DMS53 (cell line): ENCODE measurements at regions not wholly inside any gene's neighbourhood (a gene's known extent, or its start where the extent isn't known, plus 50 kb on each side); places are given as distances from the start of the nearest gene placed in this dataset.

Experiments used
- DNase-seq: peaks from one replicate; lab custom pipeline; 2025; lab: John Stamatoyannopoulos, UW

GRCh38 chr12:89959179-89959578 is 250.5 kb upstream of the ATP2B1 start:
- no peak for DNase-seq

GRCh38 chr12:89954259-89954658 is 245.6 kb upstream of the ATP2B1 start:
- DNase-seq, result no peak

GRCh38 chr12:89951694-89952060 is 243.0 kb upstream of the ATP2B1 start:
- no peak for DNase-seq

GRCh38 chr12:89951050-89951693 is 242.5 kb upstream of the ATP2B1 start:
- peak; percentile 32 for DNase-seq

- no peak for DNase-seq
Observed at GRCh38 chr12:89950421-89950820, 241.8 kb upstream of the ATP2B1 start.

- DNase-seq, result peak; percentile 24
Observed at GRCh38 chr12:89949457-89950195, 241.0 kb upstream of the ATP2B1 start.

GRCh38 chr12:89948271-89949175 is 239.9 kb upstream of the ATP2B1 start:
- no peak for DNase-seq

- DNase-seq, result peak; percentile 42
Observed at GRCh38 chr12:89947437-89948270, 239.0 kb upstream of the ATP2B1 start.

- no peak for DNase-seq
Observed at GRCh38 chr12:89946518-89947135, 238.0 kb upstream of the ATP2B1 start.

- no peak for DNase-seq
Observed at GRCh38 chr12:89945123-89945522, 236.5 kb upstream of the ATP2B1 start.

GRCh38 chr12:89943463-89943862 is 234.8 kb upstream of the ATP2B1 start:
- DNase-seq, result no peak

GRCh38 chr12:89941436-89941835 is 232.8 kb upstream of the ATP2B1 start:
- DNase-seq, result no peak

- no peak for DNase-seq
Observed at GRCh38 chr12:89939522-89940215, 231.0 kb upstream of the ATP2B1 start.

- DNase-seq, result no peak
Observed at GRCh38 chr12:89936631-89937030, 228.0 kb upstream of the ATP2B1 start.

GRCh38 chr12:89935850-89936249 is 227.2 kb upstream of the ATP2B1 start:
- no peak for DNase-seq

GRCh38 chr12:89933911-89934310 is 225.3 kb upstream of the ATP2B1 start:
- DNase-seq, result no peak

GRCh38 chr12:89932954-89933353 is 224.3 kb upstream of the ATP2B1 start:
- DNase-seq, result no peak

GRCh38 chr12:89928467-89928866 is 219.8 kb upstream of the ATP2B1 start:
- DNase-seq, result no peak

GRCh38 chr12:89927226-89927698 is 218.6 kb upstream of the ATP2B1 start:
- peak; percentile 15 for DNase-seq

GRCh38 chr12:89924191-89924590 is 215.6 kb upstream of the ATP2B1 start:
- no peak for DNase-seq

- DNase-seq, result no peak
Observed at GRCh38 chr12:89923091-89923490, 214.5 kb upstream of the ATP2B1 start.
